HuH-7 (cell line): ENCODE measurements at regions not wholly inside any gene's neighbourhood (a gene's known extent, or its start where the extent isn't known, plus 50 kb on each side); places are given as distances from the start of the nearest gene placed in this dataset.

Experiments used
- DNase-seq: peaks from one replicate; pipeline ENCODE4 v3.0.0; 2011; ENCODE audit warnings: low spot score

- DNase-seq = no peak
Measured at GRCh38 chr5:74152625-74153254, 487.8 kb downstream of the ENC1 start.

DNA sequence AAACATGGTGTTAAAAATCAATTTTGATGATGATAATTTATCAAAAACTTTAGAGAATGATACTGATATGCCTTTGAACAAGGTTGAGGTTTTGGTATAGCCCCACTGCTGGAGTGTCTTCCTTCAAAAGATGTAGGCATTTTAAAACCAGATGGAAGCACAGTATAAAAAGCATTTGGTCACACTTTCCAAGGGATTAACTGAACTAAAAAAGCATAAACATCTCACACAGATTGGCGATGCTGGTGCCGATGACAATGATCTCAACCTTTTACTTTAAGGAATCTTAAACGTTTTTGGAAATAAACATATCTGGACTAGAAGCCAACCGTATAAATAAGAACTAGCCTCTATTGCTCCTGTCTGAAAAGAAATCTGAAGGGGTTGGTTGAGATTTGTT, 488.4 kb downstream of the ENC1 start:
- DNase-seq = no peak

DNA sequence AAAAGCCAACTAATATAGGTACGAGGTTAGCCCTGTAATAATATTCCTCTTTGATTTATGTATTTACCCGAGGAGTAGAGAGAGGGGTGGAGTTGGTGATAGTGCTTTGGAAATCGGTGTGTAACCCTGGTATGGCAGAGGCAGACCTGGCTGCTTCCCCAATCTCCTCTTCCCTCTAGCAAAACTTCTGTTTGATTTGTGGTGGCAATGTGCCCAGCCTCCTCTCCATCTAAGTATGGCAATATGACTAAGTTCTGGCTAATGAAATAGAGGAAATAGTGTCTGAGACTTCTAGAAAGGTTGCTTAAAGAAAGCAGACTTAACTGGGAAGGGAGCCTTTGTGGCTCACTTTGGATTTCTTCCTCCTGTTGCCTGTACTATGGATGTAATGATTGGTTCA, 491.1 kb downstream of the ENC1 start:
- DNase-seq = no peak

- no peak for DNase-seq
Measured at GRCh38 chr5:74148321-74148720, 492.2 kb downstream of the ENC1 start.

- DNase-seq = no peak
Measured at GRCh38 chr5:74146796-74147195, 493.7 kb downstream of the ENC1 start.

DNA sequence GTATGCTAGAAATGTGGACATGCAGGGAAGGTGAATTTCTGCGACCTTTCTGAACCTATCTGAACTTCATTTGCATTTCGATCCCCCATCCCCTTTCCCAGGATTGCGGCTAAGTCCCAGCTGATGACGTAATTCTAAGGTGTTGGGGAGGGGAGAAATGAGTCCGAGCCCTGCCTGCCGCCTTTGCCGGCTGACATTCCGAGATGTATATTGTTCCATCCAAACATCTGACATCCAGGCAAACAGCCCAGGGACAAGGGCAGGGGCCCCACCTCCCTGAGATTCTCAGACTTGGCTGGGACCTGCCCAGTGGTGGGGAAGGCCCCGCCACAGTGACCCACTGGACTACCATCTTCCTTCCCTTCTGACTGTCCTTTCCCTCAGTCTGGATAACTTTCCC, 494.6 kb downstream of the ENC1 start:
- DNase-seq = no peak

DNA sequence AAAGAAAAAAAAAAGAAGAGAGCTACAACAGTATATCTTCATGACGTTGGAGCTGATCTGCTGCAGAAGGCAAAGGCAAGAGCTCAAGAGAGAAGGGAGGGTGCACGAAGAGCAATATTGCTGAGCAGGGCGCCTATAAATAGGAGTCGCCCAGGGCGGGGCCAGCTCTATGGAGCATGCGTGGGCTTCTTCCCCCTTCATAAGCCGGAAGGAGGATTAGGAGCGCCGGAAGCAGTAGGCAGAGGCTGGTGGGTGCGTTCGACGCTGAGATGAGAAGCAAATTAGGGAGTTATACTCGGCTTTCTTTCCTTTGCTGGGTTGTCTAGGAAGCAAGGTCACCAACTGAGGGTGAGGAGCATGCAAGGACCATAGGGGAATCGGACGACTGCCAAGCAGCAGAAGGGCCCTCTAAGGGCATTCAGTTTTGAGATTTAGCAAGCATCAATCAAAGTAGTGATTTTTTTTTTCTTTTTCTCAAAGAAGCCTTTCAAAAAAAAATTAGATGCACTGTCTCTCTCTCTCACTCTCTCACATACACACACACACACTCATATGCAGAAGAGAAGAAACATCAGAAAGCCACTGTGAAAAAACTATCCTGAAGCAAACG, 496.7 kb downstream of the ENC1 start:
- DNase-seq = no peak

GRCh38 chr5:74143151-74143550, 497.4 kb downstream of the ENC1 start:
- DNase-seq = no peak

DNA sequence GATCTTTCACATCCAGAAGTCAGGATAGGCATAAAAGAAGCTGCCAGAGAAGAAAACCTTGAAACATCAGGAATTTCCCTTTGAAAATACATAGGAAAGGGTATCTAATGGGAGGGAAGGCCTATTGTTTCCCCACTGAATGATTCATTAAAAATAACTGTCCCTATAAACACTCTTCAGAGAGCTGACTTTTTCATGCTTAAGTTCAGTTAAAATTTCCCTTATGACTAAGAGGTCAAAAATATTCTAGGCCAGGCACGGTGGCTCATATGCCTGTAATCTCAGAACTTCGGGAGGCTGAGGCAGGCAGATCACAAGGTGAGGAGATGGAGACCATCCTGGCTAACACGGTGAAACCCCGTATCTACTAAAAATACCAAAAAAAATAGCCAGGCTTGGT, 499.5 kb downstream of the ENC1 start:
- DNase-seq = no peak

DNA sequence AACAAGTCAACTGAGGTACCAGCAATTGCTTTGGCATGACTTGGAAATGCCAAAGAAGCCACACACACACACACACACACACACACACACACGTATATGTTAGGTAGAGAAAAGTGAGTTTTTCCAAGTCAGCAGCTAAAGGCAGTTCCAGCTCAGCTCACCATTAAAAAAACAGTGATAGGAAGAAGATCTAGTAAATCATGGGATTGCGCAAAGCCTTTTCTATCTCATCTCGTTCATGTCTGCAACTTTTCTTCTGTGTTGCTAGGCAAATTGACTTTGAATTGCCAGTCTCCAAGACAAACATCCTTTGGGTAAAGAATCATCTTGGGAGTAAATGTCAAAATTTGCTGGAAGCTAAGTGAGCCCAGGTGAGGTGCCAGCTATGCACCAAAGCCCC, 500.1 kb downstream of the ENC1 start:
- DNase-seq = no peak

- no peak for DNase-seq
Measured at GRCh38 chr5:74139589-74139988, 500.9 kb downstream of the ENC1 start.

DNA sequence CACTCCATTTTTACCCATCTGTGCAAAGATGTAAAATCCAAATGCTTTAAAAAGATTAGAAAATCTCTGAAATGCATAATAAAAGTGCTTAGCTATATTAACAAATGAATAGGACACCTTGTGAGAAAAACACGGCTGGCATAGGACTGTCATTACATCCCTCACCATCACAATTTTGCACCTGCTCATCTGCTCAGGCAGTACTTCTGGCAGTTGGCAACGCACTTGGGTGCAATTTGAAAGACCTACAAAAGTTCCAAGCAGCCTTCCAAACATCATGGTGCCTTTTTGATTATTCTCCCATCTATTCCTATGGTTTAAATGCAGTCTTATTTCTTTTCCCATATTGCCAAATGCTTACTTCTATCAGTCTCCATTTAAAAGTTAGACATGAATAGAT, 501.8 kb downstream of the ENC1 start:
- no peak for DNase-seq

GRCh38 chr5:74136276-74136825, 504.2 kb downstream of the ENC1 start:
- no peak for DNase-seq

GRCh38 chr5:74135033-74135432, 505.5 kb downstream of the ENC1 start:
- no peak for DNase-seq

DNA sequence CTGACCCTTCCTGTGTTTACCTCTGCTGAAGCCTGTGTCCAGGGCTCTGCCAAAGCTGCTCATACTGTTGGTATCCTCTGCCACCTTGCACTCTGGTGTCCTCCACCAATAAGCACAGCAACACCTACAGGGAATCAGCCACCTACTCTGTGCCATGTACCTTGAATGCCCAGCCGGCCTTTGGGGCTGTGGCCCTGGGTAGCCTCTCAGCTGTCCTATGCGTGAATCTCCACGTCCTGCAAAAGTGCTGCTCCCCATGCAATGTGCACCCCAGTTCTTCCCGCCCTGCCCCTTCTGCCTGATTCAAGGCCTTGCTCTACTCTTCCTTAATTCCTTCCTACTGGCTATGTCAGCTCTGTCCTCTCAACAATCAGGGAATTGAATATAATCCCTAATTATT, 506.5 kb downstream of the ARHGEF28 start:
- DNase-seq = no peak

DNA sequence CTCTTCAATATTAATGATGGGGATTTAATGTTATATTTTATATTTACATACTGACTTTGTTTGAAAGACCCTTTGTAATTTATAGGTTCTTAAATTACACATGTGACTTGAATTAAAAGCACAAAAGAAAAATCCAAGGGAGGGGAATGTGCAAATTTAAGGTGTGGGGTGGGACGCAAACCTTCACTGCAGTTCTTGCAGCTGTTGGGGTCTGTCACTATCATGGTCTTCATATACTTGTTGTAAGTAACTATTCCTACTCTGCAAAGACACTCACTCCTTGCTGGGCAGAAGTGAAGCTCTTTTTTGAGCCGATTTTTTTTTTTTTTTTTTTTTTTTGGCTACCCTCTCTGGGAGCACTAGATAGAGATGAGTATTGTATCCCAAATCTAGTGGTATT, 505.3 kb downstream of the ARHGEF28 start:
- no peak for DNase-seq

DNA sequence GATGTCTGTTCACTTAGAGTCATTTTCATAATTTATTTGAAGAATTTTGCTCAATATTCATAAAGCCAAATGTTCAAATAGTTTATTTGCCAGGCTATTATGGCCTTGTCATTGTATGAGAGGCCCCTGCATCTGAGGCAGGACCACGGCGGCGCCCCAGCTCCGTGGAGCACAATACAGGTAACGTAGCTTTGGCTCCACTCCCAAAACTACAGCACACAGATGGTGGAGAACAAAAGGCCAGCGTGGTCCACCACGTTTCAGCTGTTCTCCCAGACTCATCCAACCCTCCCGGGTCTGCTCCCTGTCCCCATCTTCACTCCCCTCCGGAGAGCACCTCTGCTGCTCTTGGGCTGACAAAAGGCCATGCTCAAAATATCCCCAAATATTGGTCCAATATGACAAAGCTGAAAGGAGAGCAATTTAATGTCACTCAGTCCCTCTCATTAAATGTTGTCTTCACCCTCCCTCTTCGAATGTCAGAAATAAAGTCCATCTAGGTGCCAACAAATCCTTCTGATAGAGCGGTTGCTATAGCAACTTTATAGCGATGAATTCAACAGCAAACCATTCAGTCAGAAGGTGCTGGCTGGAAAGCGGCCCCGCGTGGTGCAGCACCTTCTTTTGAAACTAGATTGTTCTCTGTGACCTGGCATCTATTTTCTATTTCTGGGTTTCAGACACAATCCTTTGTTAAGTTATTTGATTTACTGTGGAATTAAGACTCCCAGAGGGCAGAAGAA, 504.3 kb downstream of the ARHGEF28 start:
- no peak for DNase-seq

DNA sequence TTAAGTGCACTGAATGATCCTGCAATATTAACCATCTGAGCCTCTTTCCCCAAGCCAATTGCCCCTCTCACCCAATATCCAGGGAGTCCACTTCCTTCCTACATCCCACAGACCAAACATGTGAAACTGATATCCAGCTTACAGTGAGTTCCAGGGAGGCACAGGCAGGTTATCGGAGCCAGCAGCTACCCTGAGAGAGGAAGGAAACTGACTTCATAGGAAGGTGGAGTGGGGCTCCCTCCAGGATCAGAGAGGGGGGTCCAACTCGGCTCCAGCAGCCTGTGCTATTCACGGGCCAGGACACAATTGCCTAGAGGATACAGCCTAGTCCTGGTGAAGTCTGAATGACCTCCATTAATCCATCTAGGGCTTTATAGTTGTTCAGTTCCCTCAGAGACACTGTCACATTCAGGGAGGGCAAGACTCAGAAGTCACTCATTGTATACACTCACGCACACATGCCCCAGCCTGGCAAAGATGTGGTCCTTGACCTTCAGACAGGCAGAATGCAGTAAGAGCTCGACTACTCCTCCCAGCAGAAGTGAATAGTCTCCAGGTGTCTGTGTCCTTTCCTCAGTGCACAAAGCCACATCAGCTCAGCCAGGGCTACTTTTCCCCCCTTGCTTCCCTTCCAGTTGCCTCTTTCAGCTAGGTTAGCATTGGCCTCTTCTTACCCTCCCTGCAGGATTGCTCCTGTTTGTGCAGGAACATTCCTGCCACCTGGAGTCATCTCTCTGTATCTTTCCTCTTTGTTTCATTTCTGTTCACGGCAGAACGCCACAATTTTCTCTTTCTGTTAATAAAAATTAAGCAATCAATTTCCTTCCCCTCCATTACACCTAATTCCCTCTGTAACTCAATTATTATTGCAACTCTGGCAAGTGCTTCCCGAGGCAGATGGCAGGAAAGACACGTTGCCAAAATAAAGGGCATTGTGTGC, 501.7 kb downstream of the ARHGEF28 start:
- peak; percentile 23 for DNase-seq

DNA sequence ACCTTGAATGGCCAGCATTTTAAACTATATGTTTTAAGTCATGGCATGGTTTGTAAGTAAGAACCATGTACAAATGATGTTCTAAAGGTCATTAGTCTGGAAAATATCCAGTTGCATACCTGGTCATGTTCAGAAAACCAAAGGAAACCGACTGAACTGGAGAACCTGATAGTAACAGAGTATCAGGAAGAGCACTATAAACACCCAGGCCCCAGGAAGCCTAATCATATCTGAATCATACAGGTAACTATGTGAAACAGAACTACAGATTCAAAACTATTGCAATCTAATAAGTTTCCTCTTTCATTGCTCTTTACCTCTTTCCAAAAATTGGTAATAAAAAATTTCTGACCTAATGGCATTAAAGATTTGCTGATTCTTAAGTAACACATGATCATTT, 500.3 kb downstream of the ARHGEF28 start:
- no peak for DNase-seq

GRCh38 chr5:74124826-74125225, 498.8 kb downstream of the ARHGEF28 start:
- DNase-seq = no peak

- DNase-seq = no peak
Measured at GRCh38 chr5:74123929-74124328, 497.9 kb downstream of the ARHGEF28 start.

- DNase-seq = no peak
Measured at GRCh38 chr5:74122979-74123590, 497.1 kb downstream of the ARHGEF28 start.
